OCI-LY1 (cell line): ENCODE measurements at regions not wholly inside any gene's neighbourhood (a gene's known extent, or its start where the extent isn't known, plus 50 kb on each side); places are given as distances from the start of the nearest gene placed in this dataset.

Source experiments
- H2AFZ ChIP-seq: fragments of 200-600 bp; sonication (generic), shearing (Covaris generic); 2 replicates; pipeline ENCODE4 v1.6.0; 2014; ENCODE audit warnings: antibody characterized with exemption, mild to moderate bottlenecking, low read length
- H3F3A ChIP-seq: fragments of 200-600 bp; sonication (generic), shearing (Covaris generic); 2 replicates; pipeline ENCODE4 v1.6.0; 2014; ENCODE audit warnings: mild to moderate bottlenecking, antibody characterized with exemption, low read length, moderate library complexity; ENCODE audit not compliant: insufficient read depth
- H3K27ac ChIP-seq: fragments of 200-600 bp; sonication (generic); 2 replicates; pipeline ENCODE4 v1.5.1; 2014; ENCODE audit warnings: low read length, mixed run types, mild to moderate bottlenecking, low read depth; ENCODE audit not compliant: poor library complexity, severe bottlenecking
- H3K27me3 ChIP-seq: fragments of 200-600 bp; sonication (generic); 2 replicates; pipeline ENCODE4 v1.6.0; 2014; ENCODE audit warnings: antibody characterized with exemption, mild to moderate bottlenecking, low read length, moderate library complexity; ENCODE audit not compliant: insufficient read depth
- H3K36me3 ChIP-seq: fragments of 200-600 bp; sonication (generic); 2 replicates; pipeline ENCODE4 v1.6.1; 2014; ENCODE audit warnings: mild to moderate bottlenecking, antibody characterized with exemption, low read length, moderate library complexity, mixed read lengths; ENCODE audit not compliant: insufficient read depth
- H3K4me1 ChIP-seq: fragments of 200-600 bp; sonication (generic); 2 replicates; pipeline ENCODE4 v1.5.1; 2014; ENCODE audit warnings: mild to moderate bottlenecking, low read length, moderate library complexity; ENCODE audit not compliant: insufficient read depth, severe bottlenecking
- H3K4me2 ChIP-seq: fragments of 200-600 bp; sonication (generic), shearing (Covaris generic); 2 replicates; pipeline ENCODE4 v1.6.1; 2014; ENCODE audit warnings: low read length
- H3K4me3 ChIP-seq: fragments of 200-600 bp; sonication (generic); 2 replicates; pipeline ENCODE4 v1.5.1; 2014; ENCODE audit warnings: low read length, low read depth, mild to moderate bottlenecking, mixed read lengths; ENCODE audit not compliant: poor library complexity, severe bottlenecking
- H3K79me2 ChIP-seq: fragments of 200-600 bp; shearing (Covaris generic); 2 replicates; pipeline ENCODE4 v1.6.1; 2016; ENCODE audit warnings: mixed run types, low read length, mixed read lengths; ENCODE audit not compliant: insufficient read depth
- H3K9ac ChIP-seq: fragments of 200-600 bp; sonication (generic), shearing (Covaris generic); 2 replicates; pipeline ENCODE4 v1.6.1; 2014; ENCODE audit warnings: mild to moderate bottlenecking, low read length, mixed read lengths
- H3K9me2 ChIP-seq: fragments of 200-600 bp; sonication (generic), shearing (Covaris generic); 2 replicates; pipeline ENCODE4 v1.6.1; 2014; ENCODE audit warnings: low read depth, mild to moderate bottlenecking, low read length, mixed read lengths
- H3K9me3 ChIP-seq: fragments of 200-600 bp; shearing (Covaris generic); 2 replicates; pipeline ENCODE4 v1.6.1; 2014; ENCODE audit warnings: low read length, mixed read lengths
- H4K20me1 ChIP-seq: fragments of 200-600 bp; sonication (generic), shearing (Covaris generic); 2 replicates; pipeline ENCODE4 v1.6.0; 2016; ENCODE audit warnings: mild to moderate bottlenecking, low read length; ENCODE audit not compliant: insufficient read depth
- CTCF ChIP-seq: fragments of 200-600 bp; sonication (generic), shearing (Covaris generic); IDR thresholded peaks from 2 replicates; pipeline ENCODE4 v1.5.1; 2017; ENCODE audit warnings: mild to moderate bottlenecking, antibody characterized with exemption, low read length, moderate library complexity, mixed read lengths
- EZH2 ChIP-seq: fragments of 200-600 bp; sonication (generic), shearing (Covaris generic); IDR thresholded peaks from 2 replicates; pipeline ENCODE4 v1.8.0; 2017; ENCODE audit warnings: borderline replicate concordance, mixed run types, mild to moderate bottlenecking, antibody characterized with exemption, low read length, moderate library complexity, mixed read lengths

- Histone ChIP-seq H2AFZ (no peak overlapping the region), H3K4me2 (no peak overlapping the region), H3K27me3 (no peaks in the 10 kb centered on the region), H3K9me3 (no peaks in the 10 kb centered on the region), H3K79me2 (no peaks in the 10 kb centered on the region), H3K27ac (no peak overlapping the region), H3K9me2 (no peaks in the 10 kb centered on the region), H3K9ac (no peak overlapping the region), H3K36me3 (no peaks in the 10 kb centered on the region), H3K4me1 (no peaks in the 10 kb centered on the region), H4K20me1 (no peaks in the 10 kb centered on the region), H3K4me3 (no peak overlapping the region), H3F3A (no peaks in the 10 kb centered on the region)
- TF ChIP-seq CTCF (no peak), EZH2 (no peak)
These were observed 72.2 kb upstream of the KRTAP11-1 start for GRCh38 chr21:30953605-30954004.

- H3K4me2 ChIP-seq, result no peak overlapping the region
- no peak overlapping the region for H3K4me3 ChIP-seq
- no peak overlapping the region for H3K27ac ChIP-seq
- H3K27me3 ChIP-seq, result no peaks in the 10 kb centered on the region
- no peaks in the 10 kb centered on the region for H3F3A ChIP-seq
- H3K79me2 ChIP-seq, result no peaks in the 10 kb centered on the region
- H3K9me3 ChIP-seq, result no peaks in the 10 kb centered on the region
- no peak overlapping the region for H3K9ac ChIP-seq
- H2AFZ ChIP-seq, result no peak overlapping the region
- no peak for TF ChIP-seq CTCF
- TF ChIP-seq EZH2, result no peak
- H4K20me1 ChIP-seq, result no peaks in the 10 kb centered on the region
- H3K36me3 ChIP-seq, result no peaks in the 10 kb centered on the region
- no peaks in the 10 kb centered on the region for H3K9me2 ChIP-seq
- no peaks in the 10 kb centered on the region for H3K4me1 ChIP-seq
These were observed 65.8 kb upstream of the KRTAP11-1 start for GRCh38 chr21:30947141-30947540.

GRCh38 chr21:30943920-30944319, 62.5 kb upstream of the KRTAP11-1 start:
- Histone ChIP-seq H3K4me3 (no peak overlapping the region), H3K4me2 (no peak overlapping the region), H3F3A (no peaks in the 10 kb centered on the region), H3K9me2 (no peaks in the 10 kb centered on the region), H3K36me3 (no peaks in the 10 kb centered on the region), H3K27ac (no peak overlapping the region), H3K9me3 (no peaks in the 10 kb centered on the region), H4K20me1 (no peaks in the 10 kb centered on the region), H3K79me2 (no peaks in the 10 kb centered on the region), H3K27me3 (no peaks in the 10 kb centered on the region), H3K9ac (no peak overlapping the region), H2AFZ (no peak overlapping the region), H3K4me1 (no peaks in the 10 kb centered on the region)
- no peak for TF ChIP-seq EZH2
- TF ChIP-seq CTCF, result no peak
